Panc1 (cell line): ENCODE measurements at regions not wholly inside any gene's neighbourhood (a gene's known extent, or its start where the extent isn't known, plus 50 kb on each side); places are given as distances from the start of the nearest gene placed in this dataset.

Experiments used
- ATAC-seq: fragments of 200-7000 bp; cut with Tn5 transposase; 2 replicates; pipeline ENCODE4 v1.9.1; 2020; ENCODE audit warnings: mild to moderate bottlenecking, moderate library complexity
- BruUV-seq: library from RNA; stranded (reverse); fragments of 400-500 nt; replicated peaks from 2 replicates; lab custom pipeline; 2021; lab: Mats Ljungman, UMichigan
- CTCF ChIA-PET: fragments of 300-600 bp; sonication (Branson Sonifier 250); formaldehyde crosslinking; loops from one replicate; lab custom pipeline; 2022; ENCODE audit warnings: antibody characterized with exemption; lab: Charles Lee
- POLR2A ChIA-PET: fragments of 300-600 bp; sonication (Branson Sonifier 250); formaldehyde crosslinking; loops from one replicate; lab custom pipeline; 2022; ENCODE audit warnings: antibody characterized with exemption; lab: Charles Lee
- DNase-seq: peaks from one replicate; pipeline ENCODE4 v3.0.0-alpha.2; 2010; ENCODE audit warnings: low read depth, low spot score
- H3K27ac ChIP-seq: 2 replicates; pipeline ENCODE4 v1.5.1; 2011; ENCODE audit warnings: mild to moderate bottlenecking, low read length, inconsistent platforms
- H3K27me3 ChIP-seq: fragments of 200-500 bp; sonication (Bioruptor generic); 2 replicates; pipeline ENCODE4 v1.6.0; 2014; ENCODE audit warnings: low read length, inconsistent platforms; ENCODE audit not compliant: control insufficient read depth, insufficient read depth
- H3K36me3 ChIP-seq: fragments of 200-500 bp; sonication (Bioruptor generic); 2 replicates; pipeline ENCODE4 v1.5.1; 2014; ENCODE audit warnings: inconsistent platforms, mild to moderate bottlenecking, low read length, moderate library complexity; ENCODE audit not compliant: control insufficient read depth, insufficient read depth
- H3K4me1 ChIP-seq: 2 replicates; pipeline ENCODE4 v1.5.1; 2011; ENCODE audit warnings: inconsistent platforms, mild to moderate bottlenecking, low read length, moderate library complexity; ENCODE audit not compliant: control insufficient read depth, insufficient read depth
- H3K4me3 ChIP-seq, 2 experiments: 2 replicates each; pipeline ENCODE4 v1.5.1; 2011 to 2012; ENCODE audit warnings: low read depth in 2 of 2, low read length in 2 of 2, mild to moderate bottlenecking in 2 of 2, inconsistent platforms in 1 of 2, moderate library complexity in 1 of 2
- H3K9me3 ChIP-seq: fragments of 200-500 bp; sonication (Bioruptor generic); 2 replicates; pipeline ENCODE4 v1.5.1; 2014; ENCODE audit warnings: low read depth, mild to moderate bottlenecking, inconsistent platforms, low read length, moderate library complexity; ENCODE audit not compliant: control insufficient read depth, insufficient read depth
- CTCF ChIP-seq: fragments of 450-650 bp; IDR thresholded peaks from 2 replicates; pipeline ENCODE4 v1.5.1; 2017; ENCODE audit warnings: mild to moderate bottlenecking
- POLR2AphosphoS5 ChIP-seq: IDR thresholded peaks from 2 replicates; pipeline ENCODE4 v1.6.1; 2012; ENCODE audit warnings: mild to moderate bottlenecking, low read depth, low read length, moderate library complexity
- REST ChIP-seq, 2 experiments: IDR thresholded peaks; 2 replicates each; pipeline ENCODE4 v1.6.1; 2011 to 2012; ENCODE audit warnings: low read depth in 2 of 2, control low read depth in 1 of 2, low read length in 1 of 2, mild to moderate bottlenecking in 1 of 2, moderate library complexity in 1 of 2; ENCODE audit not compliant: insufficient read depth in 1 of 2
- SIN3A ChIP-seq: IDR thresholded peaks from 2 replicates; pipeline ENCODE4 v1.6.1; 2012; ENCODE audit warnings: low read depth, mild to moderate bottlenecking, low read length, moderate library complexity, borderline replicate concordance; ENCODE audit not compliant: insufficient read depth
- TCF7L2 ChIP-seq: IDR thresholded peaks from 2 replicates; pipeline ENCODE4 v1.6.1; 2011; ENCODE audit warnings: mild to moderate bottlenecking, low read depth, low read length, inconsistent platforms
- in situ Hi-C: cut with HindIII; loops from 2 replicates; pipeline ENCODE4 v1.10.0; 2016; ENCODE audit warnings: low sequenced_read_pairs, low pct_unique_long_range_greater_than_20kb
- intact Hi-C: fragments of 100-400 bp; cut with micrococcal nuclease; formaldehyde crosslinking; loops from one replicate; pipeline ENCODE4 v1.10.0; 2022; ENCODE audit not compliant: unreplicated experiment

- no peak for ATAC-seq
- ChIA-PET POLR2A (no interaction called here), CTCF (no interaction called here)
- H3K36me3 ChIP-seq: no peaks in the 10 kb centered on the region
- TF ChIP-seq SIN3A (no peak), CTCF (no peak), REST (IDR thresholded peaks at IDR 0.05; ENCODE audit: insufficient read depth in 1 of 2, low read depth in 2 of 2, low read length in 1 of 2) (no peak), TCF7L2 (no peak), POLR2AphosphoS5 (no peak)
- no peak overlapping the region for H3K4me3 ChIP-seq
- H3K4me1 ChIP-seq: no peaks in the 10 kb centered on the region
- no peak overlapping the region for H3K27ac ChIP-seq
- no TSS peak for BruUV-seq
- intact Hi-C loops: no loop called here
- DNase-seq: no peak
- 0 out of 2 replicates have a peak, but pooled peaks cover 4% of the 10 kb centered on the region for H3K9me3 ChIP-seq
- H3K27me3 ChIP-seq: no peaks in the 10 kb centered on the region
- in situ Hi-C loops: no loop called here
These were observed 930.7 kb downstream of the MCTP2 start for GRCh38 chr15:95162069-95162468.

DNA sequence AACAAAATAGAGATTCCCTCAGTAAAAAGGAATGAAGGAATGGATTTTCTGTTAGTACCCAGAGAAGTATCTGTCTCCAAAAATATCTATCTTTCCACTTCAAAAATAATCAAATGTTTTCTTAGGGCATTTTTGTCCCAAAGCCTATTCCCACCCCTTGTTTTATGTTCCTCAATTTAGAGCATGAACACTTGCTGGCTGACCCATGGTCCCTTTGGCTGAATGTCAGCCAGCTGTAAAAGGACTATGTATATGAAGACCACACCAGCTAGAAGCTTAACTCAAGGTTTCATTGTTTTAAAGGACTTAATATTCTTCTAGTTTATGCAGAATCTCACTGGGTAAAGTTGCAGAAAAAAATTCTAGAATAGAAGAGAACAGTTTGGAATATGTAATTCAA is 931.2 kb downstream of the MCTP2 start:
- no peak overlapping the region for H3K27ac ChIP-seq
- H3K9me3 ChIP-seq: 0 out of 2 replicates have a peak, but pooled peaks cover 4% of the 10 kb centered on the region
- DNase-seq (no peak), ATAC-seq (no peak)
- BruUV-seq: no TSS peak
- no peaks in the 10 kb centered on the region for H3K36me3 ChIP-seq
- ChIA-PET CTCF (no interaction called here), POLR2A (no interaction called here)
- intact Hi-C loops: no loop called here
- TF ChIP-seq POLR2AphosphoS5 (no peak), SIN3A (no peak), TCF7L2 (no peak), REST (IDR thresholded peaks at IDR 0.05; ENCODE audit: insufficient read depth in 1 of 2, low read depth in 2 of 2, low read length in 1 of 2) (no peak), CTCF (no peak)
- H3K27me3 ChIP-seq: no peaks in the 10 kb centered on the region
- in situ Hi-C loops: no loop called here
- H3K4me3 ChIP-seq: no peak overlapping the region
- H3K4me1 ChIP-seq: no peaks in the 10 kb centered on the region
